GM12891 (cell line): ENCODE measurements at regions not wholly inside any gene's neighbourhood (a gene's known extent, or its start where the extent isn't known, plus 50 kb on each side); places are given as distances from the start of the nearest gene placed in this dataset.

Experiments used
- POLR2A ChIP-seq: IDR thresholded peaks from 2 replicates; pipeline ENCODE4 v1.6.1; 2011; ENCODE audit warnings: low read depth, low read length, control low read depth
- POLR2AphosphoS5 ChIP-seq: IDR thresholded peaks from 2 replicates; pipeline ENCODE4 v1.6.1; 2011; ENCODE audit warnings: low read depth, low read length, control low read depth
- SPI1 ChIP-seq: IDR thresholded peaks from 2 replicates; pipeline ENCODE4 v1.6.1; 2011; ENCODE audit warnings: low read depth, low read length, control low read depth

DNA sequence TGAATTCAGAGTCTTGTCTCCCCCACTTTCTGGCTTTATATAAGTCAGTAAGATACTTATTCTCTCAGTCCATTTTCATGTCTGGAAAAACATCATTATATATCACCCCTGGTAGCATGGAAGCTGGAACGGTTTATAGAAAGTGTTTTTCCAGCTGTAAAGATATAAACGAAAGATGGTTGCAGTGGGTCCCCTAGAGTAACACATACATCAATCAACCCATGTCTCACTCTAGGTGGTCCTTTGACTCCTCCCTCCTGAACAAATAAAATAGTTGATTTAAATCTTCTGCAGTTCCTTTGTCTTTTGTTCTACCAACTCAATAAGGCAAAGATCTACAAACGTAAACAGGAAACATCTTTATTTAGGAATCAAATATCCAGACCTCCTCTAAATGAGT lies 1306.1 kb upstream of the TENM3 start:
- TF ChIP-seq POLR2A (no peak), POLR2AphosphoS5 (no peak), SPI1 (no peak)
